ENCODE measurements at regions not wholly inside any gene's neighbourhood (a gene's known extent, or its start where the extent isn't known, plus 50 kb on each side); places are given as distances from the start of the nearest gene placed in this dataset.

GRCh38 chr9:85130260-85130659, 460.7 kb downstream of the NTRK2 start:
- no peak for TF ChIP-seq CTCF (conservative IDR thresholded peaks at IDR 0.05; ENCODE audit: low read depth, low read length)
- no peak for TF ChIP-seq EZH2 (IDR thresholded peaks at IDR 0.05; ENCODE audit: borderline replicate concordance, low read depth, low read length, poor library complexity, severe bottlenecking)
